ENCODE measurements at regions not wholly inside any gene's neighbourhood (a gene's known extent, or its start where the extent isn't known, plus 50 kb on each side); places are given as distances from the start of the nearest gene placed in this dataset.

DNA sequence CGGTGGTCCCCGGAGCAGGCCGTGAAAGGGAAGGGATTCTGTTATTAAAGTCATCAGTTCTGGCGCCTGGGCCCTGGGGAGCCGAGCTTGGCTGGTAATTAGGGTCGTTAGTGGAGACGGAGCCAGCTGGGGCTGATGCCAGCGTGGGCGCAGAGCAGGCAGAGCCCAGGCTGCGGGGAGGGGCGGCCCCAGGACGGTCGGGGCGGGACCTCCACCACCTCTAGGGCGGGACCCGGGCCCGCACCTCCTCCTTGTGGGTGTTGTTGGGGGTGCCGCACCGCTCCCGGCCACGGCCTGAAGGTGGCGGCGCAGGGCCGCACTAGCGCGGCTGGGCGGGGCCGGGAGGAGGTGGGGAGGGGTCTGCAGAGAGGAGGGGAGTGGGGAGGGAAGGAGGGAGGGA lies 470.6 kb downstream of the PTPRU start:
- no peaks in the 10 kb centered on the region for H3K4me1 ChIP-seq (ENCODE audit: insufficient read depth, low read length)
- H3K27ac ChIP-seq (ENCODE audit: extremely low read length, insufficient read depth, low read length), result no peak overlapping the region
- no peak overlapping the region for H2AFZ ChIP-seq (ENCODE audit: low read length)
- no TSS peak for BruUV-seq (replicated peaks)
- H3K4me2 ChIP-seq (ENCODE audit: low read depth, low read length), result no peak overlapping the region
- DNase-seq (ENCODE audit: low spot score), result no peak
- TF ChIP-seq CTCF (CRISPR knock-in tag; IDR thresholded peaks at IDR 0.05) (peak; percentile 34), ZNF761 (CRISPR knock-in tag; conservative IDR thresholded peaks at IDR 0.05) (no peak), HNRNPK (IDR thresholded peaks at IDR 0.05; ENCODE audit: low read depth, low read length, poor library complexity, severe bottlenecking) (peak; percentile 88), HIVEP1 (CRISPR knock-in tag; IDR thresholded peaks at IDR 0.05) (no peak), SP1 (IDR thresholded peaks at IDR 0.05) (no peak), SP1 (CRISPR knock-in tag; IDR thresholded peaks at IDR 0.05) (peak; percentile 22; the same call in 1 of the 2 replicates)
- TF ChIP-seq, protein P1, sequence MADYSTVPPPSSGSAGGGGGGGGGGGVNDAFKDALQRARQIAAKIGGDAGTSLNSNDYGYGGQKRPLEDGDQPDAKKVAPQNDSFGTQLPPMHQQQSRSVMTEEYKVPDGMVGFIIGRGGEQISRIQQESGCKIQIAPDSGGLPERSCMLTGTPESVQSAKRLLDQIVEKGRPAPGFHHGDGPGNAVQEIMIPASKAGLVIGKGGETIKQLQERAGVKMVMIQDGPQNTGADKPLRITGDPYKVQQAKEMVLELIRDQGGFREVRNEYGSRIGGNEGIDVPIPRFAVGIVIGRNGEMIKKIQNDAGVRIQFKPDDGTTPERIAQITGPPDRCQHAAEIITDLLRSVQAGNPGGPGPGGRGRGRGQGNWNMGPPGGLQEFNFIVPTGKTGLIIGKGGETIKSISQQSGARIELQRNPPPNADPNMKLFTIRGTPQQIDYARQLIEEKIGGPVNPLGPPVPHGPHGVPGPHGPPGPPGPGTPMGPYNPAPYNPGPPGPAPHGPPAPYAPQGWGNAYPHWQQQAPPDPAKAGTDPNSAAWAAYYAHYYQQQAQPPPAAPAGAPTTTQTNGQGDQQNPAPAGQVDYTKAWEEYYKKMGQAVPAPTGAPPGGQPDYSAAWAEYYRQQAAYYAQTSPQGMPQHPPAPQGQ (CRISPR knock-in tag; IDR thresholded peaks at IDR 0.05; ENCODE audit: borderline replicate concordance), result no peak
- H4K20me1 ChIP-seq (ENCODE audit: insufficient read depth, low read length), result no peaks in the 10 kb centered on the region
- ChIA-PET POLR2A (no interaction called here), CTCF (ENCODE audit: low intra/inter-chr PET ratio, low total read pairs) (no interaction called here)
- WGBS (ENCODE audit: low lambda C conversion rate), result 11% methylated on average over 26 of the region's 28 CpGs
- intact Hi-C loops (cut with micrococcal nuclease; ENCODE audit: unreplicated experiment) (no loop called here), in situ Hi-C loops (cut with HindIII; ENCODE audit: extremely low pct_ligation_motif_present, low pct_unique_long_range_greater_than_20kb) (no loop called here)
- peak; percentile 87 for ATAC-seq
- H3K36me3 ChIP-seq (replicated peaks in 1 of 2; ENCODE audit: control insufficient read depth in 1 of 2, insufficient read depth in 2 of 2, low read length in 2 of 2), result no peaks in the 10 kb centered on the region
- no peak for FAIRE-seq
- H3K9me3 ChIP-seq (ENCODE audit: low read length), result no peaks in the 10 kb centered on the region
- no peaks in the 10 kb centered on the region for H3K79me2 ChIP-seq (ENCODE audit: insufficient read depth, low read length)
- H3K9ac ChIP-seq (ENCODE audit: insufficient read depth, low read depth, low read length), result no peak overlapping the region
- peaks cover 0 to 3% of the 10 kb centered on the region in 2 experiments; a peak in 1 of 5 replicates for H3K27me3 ChIP-seq (ENCODE audit: control insufficient read depth in 1 of 2, insufficient read depth in 2 of 2, low read length in 2 of 2)
- H3K4me3 ChIP-seq (replicated peaks in 1 of 3; ENCODE audit: insufficient read depth in 1 of 3, low read depth in 2 of 3, low read length in 3 of 3), result no peak overlapping the region
